DOHH2 (cell line): ENCODE measurements at regions not wholly inside any gene's neighbourhood (a gene's known extent, or its start where the extent isn't known, plus 50 kb on each side); places are given as distances from the start of the nearest gene placed in this dataset.

ENCODE experiments used
- EZH2phosphoT487 ChIP-seq: fragments of 200-600 bp; sonication (generic); IDR thresholded peaks from 2 replicates; pipeline ENCODE4 v1.6.1; 2017; ENCODE audit warnings: borderline replicate concordance, mild to moderate bottlenecking, antibody characterized with exemption, low read length, moderate library complexity, mixed read lengths
- TF ChIP-seq, protein P1 (sequence below): fragments of 200-600 bp; sonication (generic); IDR thresholded peaks from one replicate; pipeline ENCODE4 v1.5.1; 2014; ENCODE audit warnings: antibody characterized with exemption, mild to moderate bottlenecking, low read depth, low read length; ENCODE audit not compliant: poor library complexity, severe bottlenecking

DNA sequence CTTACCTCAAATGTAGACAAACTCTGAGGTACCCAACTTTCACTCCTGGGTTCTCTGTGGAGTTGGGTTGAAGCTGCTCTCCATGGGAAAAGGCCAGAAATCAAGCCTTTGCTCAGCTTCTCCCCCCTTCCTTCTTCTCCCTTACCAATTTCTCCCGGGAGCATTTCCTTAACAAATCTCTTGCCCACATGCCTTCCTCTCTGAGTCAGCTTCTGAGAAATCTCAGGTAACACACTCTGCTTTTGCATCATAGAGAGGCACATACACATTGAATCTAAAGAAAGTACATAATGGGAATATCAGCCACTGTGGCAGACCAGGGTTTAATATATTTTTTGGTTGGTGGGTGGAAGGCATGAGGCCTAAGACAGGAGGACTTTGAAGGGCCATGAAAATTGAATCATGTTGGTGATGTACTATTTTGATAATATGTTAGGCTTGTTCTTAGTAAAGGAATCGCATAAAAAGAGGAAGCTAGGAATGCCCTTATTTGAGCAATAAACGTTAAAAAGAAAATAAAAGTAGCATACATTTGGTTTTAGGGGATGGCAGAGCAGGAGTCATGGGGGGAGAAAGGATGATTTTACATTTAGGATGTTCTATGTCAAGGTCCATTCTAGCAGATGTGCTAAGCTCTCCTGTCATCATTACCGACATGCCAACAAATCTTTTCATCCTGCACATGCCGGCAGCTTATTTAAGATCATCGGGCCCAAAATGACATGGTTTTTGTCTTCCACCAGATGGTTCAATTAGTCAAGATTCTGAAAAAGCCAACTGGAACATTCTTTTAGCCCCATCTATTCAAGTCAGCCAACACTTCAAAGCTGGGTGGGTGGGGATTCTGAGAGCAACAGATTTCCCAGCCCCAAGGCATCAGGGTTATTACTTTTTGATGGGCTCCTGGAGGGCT lies 199.5 kb upstream of the CLINT1 start:
- TF ChIP-seq, protein P1, sequence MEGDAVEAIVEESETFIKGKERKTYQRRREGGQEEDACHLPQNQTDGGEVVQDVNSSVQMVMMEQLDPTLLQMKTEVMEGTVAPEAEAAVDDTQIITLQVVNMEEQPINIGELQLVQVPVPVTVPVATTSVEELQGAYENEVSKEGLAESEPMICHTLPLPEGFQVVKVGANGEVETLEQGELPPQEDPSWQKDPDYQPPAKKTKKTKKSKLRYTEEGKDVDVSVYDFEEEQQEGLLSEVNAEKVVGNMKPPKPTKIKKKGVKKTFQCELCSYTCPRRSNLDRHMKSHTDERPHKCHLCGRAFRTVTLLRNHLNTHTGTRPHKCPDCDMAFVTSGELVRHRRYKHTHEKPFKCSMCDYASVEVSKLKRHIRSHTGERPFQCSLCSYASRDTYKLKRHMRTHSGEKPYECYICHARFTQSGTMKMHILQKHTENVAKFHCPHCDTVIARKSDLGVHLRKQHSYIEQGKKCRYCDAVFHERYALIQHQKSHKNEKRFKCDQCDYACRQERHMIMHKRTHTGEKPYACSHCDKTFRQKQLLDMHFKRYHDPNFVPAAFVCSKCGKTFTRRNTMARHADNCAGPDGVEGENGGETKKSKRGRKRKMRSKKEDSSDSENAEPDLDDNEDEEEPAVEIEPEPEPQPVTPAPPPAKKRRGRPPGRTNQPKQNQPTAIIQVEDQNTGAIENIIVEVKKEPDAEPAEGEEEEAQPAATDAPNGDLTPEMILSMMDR = no peak
- TF ChIP-seq EZH2phosphoT487 = no peak
